HepG2 (cell line): ENCODE measurements at regions not wholly inside any gene's neighbourhood (a gene's known extent, or its start where the extent isn't known, plus 50 kb on each side); places are given as distances from the start of the nearest gene placed in this dataset.

Experiments used
- ARNTL ChIP-seq: sonication (generic); formaldehyde crosslinking; IDR thresholded peaks from 2 replicates; pipeline ENCODE4 v1.4.0; 2020; ENCODE audit warnings: mild to moderate bottlenecking, missing genetic modification reagents
- BCL6 ChIP-seq: IDR thresholded peaks from 2 replicates; pipeline ENCODE4 v1.6.1; 2016; ENCODE audit warnings: missing genetic modification reagents, missing compliant biosample characterization
- CEBPB ChIP-seq: IDR thresholded peaks from 2 replicates; pipeline ENCODE4 v1.6.1; 2011; ENCODE audit warnings: low read depth, low read length, improper control_type of control experiment, borderline replicate concordance
- HOMEZ ChIP-seq: IDR thresholded peaks from 2 replicates; pipeline ENCODE4 v1.6.1; 2016; ENCODE audit warnings: low read depth
- NCOA2 ChIP-seq: sonication (generic); formaldehyde crosslinking; IDR thresholded peaks from 2 replicates; pipeline ENCODE4 v1.8.0; 2022; ENCODE audit warnings: inconsistent platforms
- PRPF4 ChIP-seq: fragments of 200-400 bp; formaldehyde crosslinking; IDR thresholded peaks from 2 replicates; pipeline ENCODE4 v1.6.1; 2016; ENCODE audit warnings: low read length, low read depth; ENCODE audit not compliant: poor library complexity, severe bottlenecking
- SP2 ChIP-seq: sonication (generic); formaldehyde crosslinking; IDR thresholded peaks from 2 replicates; pipeline ENCODE4 v1.5.1; 2020; ENCODE audit warnings: mild to moderate bottlenecking, missing genetic modification reagents
- SRF ChIP-seq: IDR thresholded peaks from 2 replicates; pipeline ENCODE4 v1.6.1; 2011; ENCODE audit warnings: mild to moderate bottlenecking, low read depth, low read length, moderate library complexity
- THYN1 ChIP-seq: sonication (generic); formaldehyde crosslinking; IDR thresholded peaks from 2 replicates; pipeline ENCODE4 v1.8.1; 2023; ENCODE audit warnings: low read depth, mild to moderate bottlenecking, moderate library complexity, missing genetic modification reagents, borderline replicate concordance
- ZNF350 ChIP-seq: sonication (generic); formaldehyde crosslinking; IDR thresholded peaks from 2 replicates; pipeline ENCODE4 v1.4.0; 2020; ENCODE audit warnings: mild to moderate bottlenecking, low read depth, missing genetic modification reagents, borderline replicate concordance
- ZNF691 ChIP-seq: sonication (generic); formaldehyde crosslinking; IDR thresholded peaks from 2 replicates; pipeline ENCODE4 v1.4.0; 2020; ENCODE audit warnings: missing genetic modification reagents, low read depth, mild to moderate bottlenecking, borderline replicate concordance
- ZNF747 ChIP-seq: sonication (generic); formaldehyde crosslinking; IDR thresholded peaks from 2 replicates; pipeline ENCODE4 v1.8.1; 2023; ENCODE audit warnings: missing genetic modification reagents, mild to moderate bottlenecking, borderline replicate concordance
- ZNF780A ChIP-seq: sonication (generic); formaldehyde crosslinking; IDR thresholded peaks from 2 replicates; pipeline ENCODE4 v1.8.0; 2022; ENCODE audit warnings: mild to moderate bottlenecking, missing genetic modification reagents, moderate library complexity
- ZNF792 ChIP-seq: IDR thresholded peaks from 2 replicates; pipeline ENCODE4 v1.6.1; 2016
- ZNF879 ChIP-seq: sonication (generic); formaldehyde crosslinking; IDR thresholded peaks from 2 replicates; pipeline ENCODE4 v1.8.1; 2023; ENCODE audit warnings: missing genetic modification reagents
- TF ChIP-seq, protein P1 (sequence below): sonication (generic); formaldehyde crosslinking; IDR thresholded peaks from 2 replicates; pipeline ENCODE4 v1.5.1; 2020; ENCODE audit warnings: missing genetic modification reagents, mild to moderate bottlenecking, borderline replicate concordance
- TF ChIP-seq, protein P2 (sequence below): sonication (generic); formaldehyde crosslinking; IDR thresholded peaks from 2 replicates; pipeline ENCODE4 v1.5.1; 2020; ENCODE audit warnings: mild to moderate bottlenecking, missing genetic modification reagents

GRCh38 chr20:52031563-52032303 lies 159.8 kb downstream of the ZFP64 start (continued):
- TF ChIP-seq ZNF691 (CRISPR knock-in tag) (peak; percentile 88; the same call in 1 of the 2 replicates), BCL6 (peak; percentile 67), CEBPB (peak; percentile 53; the same call in 1 of the 2 replicates), ZNF350 (CRISPR knock-in tag) (0 out of 2 replicates have a peak, but pooled peaks have one; percentile 30), ZNF780A (CRISPR knock-in tag) (no peak), THYN1 (CRISPR knock-in tag) (0 out of 2 replicates have a peak, but pooled peaks have one; percentile 14), ZNF792 (peak; percentile 32; the same call in 1 of the 2 replicates), SRF (peak; percentile 68), HOMEZ (CRISPR knock-in tag) (peak; percentile 76), SP2 (CRISPR knock-in tag) (no peak), ZNF747 (CRISPR knock-in tag) (peak; percentile 57; the same call in 1 of the 2 replicates), ARNTL (CRISPR knock-in tag) (peak; percentile 72), PRPF4 (no peak), NCOA2 (CRISPR knock-in tag) (peak; percentile 87), ZNF879 (CRISPR knock-in tag) (0 out of 2 replicates have a peak, but pooled peaks have one; percentile 15)
- TF ChIP-seq, protein P1, sequence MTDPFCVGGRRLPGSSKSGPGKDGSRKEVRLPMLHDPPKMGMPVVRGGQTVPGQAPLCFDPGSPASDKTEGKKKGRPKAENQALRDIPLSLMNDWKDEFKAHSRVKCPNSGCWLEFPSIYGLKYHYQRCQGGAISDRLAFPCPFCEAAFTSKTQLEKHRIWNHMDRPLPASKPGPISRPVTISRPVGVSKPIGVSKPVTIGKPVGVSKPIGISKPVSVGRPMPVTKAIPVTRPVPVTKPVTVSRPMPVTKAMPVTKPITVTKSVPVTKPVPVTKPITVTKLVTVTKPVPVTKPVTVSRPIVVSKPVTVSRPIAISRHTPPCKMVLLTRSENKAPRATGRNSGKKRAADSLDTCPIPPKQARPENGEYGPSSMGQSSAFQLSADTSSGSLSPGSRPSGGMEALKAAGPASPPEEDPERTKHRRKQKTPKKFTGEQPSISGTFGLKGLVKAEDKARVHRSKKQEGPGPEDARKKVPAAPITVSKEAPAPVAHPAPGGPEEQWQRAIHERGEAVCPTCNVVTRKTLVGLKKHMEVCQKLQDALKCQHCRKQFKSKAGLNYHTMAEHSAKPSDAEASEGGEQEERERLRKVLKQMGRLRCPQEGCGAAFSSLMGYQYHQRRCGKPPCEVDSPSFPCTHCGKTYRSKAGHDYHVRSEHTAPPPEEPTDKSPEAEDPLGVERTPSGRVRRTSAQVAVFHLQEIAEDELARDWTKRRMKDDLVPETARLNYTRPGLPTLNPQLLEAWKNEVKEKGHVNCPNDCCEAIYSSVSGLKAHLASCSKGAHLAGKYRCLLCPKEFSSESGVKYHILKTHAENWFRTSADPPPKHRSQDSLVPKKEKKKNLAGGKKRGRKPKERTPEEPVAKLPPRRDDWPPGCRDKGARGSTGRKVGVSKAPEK (CRISPR knock-in tag), result peak; percentile 80; the same call in 1 of the 2 replicates
- TF ChIP-seq, protein P2, sequence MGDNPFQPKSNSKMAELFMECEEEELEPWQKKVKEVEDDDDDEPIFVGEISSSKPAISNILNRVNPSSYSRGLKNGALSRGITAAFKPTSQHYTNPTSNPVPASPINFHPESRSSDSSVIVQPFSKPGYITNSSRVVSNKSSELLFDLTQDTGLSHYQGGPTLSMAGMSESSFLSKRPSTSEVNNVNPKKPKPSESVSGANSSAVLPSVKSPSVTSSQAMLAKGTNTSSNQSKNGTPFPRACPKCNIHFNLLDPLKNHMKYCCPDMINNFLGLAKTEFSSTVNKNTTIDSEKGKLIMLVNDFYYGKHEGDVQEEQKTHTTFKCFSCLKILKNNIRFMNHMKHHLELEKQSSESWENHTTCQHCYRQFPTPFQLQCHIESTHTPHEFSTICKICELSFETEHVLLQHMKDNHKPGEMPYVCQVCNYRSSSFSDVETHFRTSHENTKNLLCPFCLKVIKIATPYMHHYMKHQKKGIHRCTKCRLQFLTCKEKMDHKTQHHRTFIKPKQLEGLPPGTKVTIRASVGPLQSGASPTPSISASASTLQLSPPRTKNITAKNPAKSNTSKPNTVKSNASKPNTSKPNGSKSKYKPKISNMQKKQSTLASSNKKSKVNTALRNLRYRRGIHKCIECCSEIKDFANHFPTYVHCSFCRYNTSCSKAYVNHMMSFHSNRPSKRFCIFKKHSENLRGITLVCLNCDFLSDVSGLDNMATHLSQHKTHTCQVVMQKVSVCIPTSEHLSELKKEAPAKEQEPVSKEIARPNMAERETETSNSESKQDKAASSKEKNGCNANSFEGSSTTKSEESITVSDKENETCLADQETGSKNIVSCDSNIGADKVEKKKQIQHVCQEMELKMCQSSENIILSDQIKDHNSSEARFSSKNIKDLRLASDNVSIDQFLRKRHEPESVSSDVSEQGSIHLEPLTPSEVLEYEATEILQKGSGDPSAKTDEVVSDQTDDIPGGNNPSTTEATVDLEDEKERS, result 0 out of 2 replicates have a peak, but pooled peaks have one; percentile 33
